ENCODE measurements at regions not wholly inside any gene's neighbourhood (a gene's known extent, or its start where the extent isn't known, plus 50 kb on each side); places are given as distances from the start of the nearest gene placed in this dataset.

GRCh38 chr10:113326160-113327111, 226.4 kb upstream of the HABP2 start:
- Histone ChIP-seq H3K4me3 (no peak overlapping the region), H3K36me3 (no peaks in the 10 kb centered on the region), H3K27me3 (replicated peaks) (no peaks in the 10 kb centered on the region), H3K9me3 (replicated peaks) (no peaks in the 10 kb centered on the region), H3K4me1 (replicated peaks) (peaks cover 43% of the 10 kb centered on the region), H3K27ac (peak overlapping the region; percentile 77)
- peak; percentile 87 to 90 for DNase-seq (ENCODE audit: low read depth in 1 of 2, low spot score in 2 of 2)

- no peak overlapping the region for H3K4me3 ChIP-seq
- peak in 1 of 2 experiments; percentile 57 for DNase-seq (ENCODE audit: low read depth in 1 of 2, low spot score in 2 of 2)
- H3K27me3 ChIP-seq (replicated peaks), result no peaks in the 10 kb centered on the region
- H3K9me3 ChIP-seq (replicated peaks), result no peaks in the 10 kb centered on the region
- H3K27ac ChIP-seq, result peak overlapping the region; percentile 5
- peaks cover 43% of the 10 kb centered on the region for H3K4me1 ChIP-seq (replicated peaks)
- H3K36me3 ChIP-seq, result no peaks in the 10 kb centered on the region
Observed at GRCh38 chr10:113329121-113329596, 223.7 kb upstream of the HABP2 start.

- Histone ChIP-seq H3K9me3 (replicated peaks) (no peaks in the 10 kb centered on the region), H3K27me3 (replicated peaks) (no peaks in the 10 kb centered on the region), H3K4me1 (replicated peaks) (peaks cover 22% of the 10 kb centered on the region), H3K27ac (no peak overlapping the region), H3K4me3 (no peak overlapping the region), H3K36me3 (no peaks in the 10 kb centered on the region)
- DNase-seq (ENCODE audit: low read depth in 1 of 2, low spot score in 2 of 2), result no peak
Observed at GRCh38 chr10:113331961-113332360, 220.9 kb upstream of the HABP2 start.

DNA sequence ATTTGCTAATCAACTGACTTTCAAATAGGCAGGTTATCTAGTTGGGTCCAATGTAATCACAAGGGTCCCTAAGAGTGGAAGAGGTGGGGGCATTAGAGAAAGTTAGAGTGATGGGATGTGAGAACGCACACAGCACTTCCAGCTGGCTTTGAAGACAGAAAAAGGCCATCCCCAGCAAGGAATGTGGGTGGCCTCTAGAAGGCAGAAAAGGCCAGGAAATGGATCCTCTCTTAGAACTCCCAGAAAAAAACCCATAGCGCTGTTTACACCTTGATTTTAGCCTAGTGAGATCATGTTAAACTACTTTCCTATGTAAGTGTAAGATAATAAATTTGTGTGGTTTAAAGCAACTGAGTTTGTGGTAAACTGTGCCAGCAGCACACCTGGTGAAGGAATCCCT, 219.5 kb upstream of the HABP2 start:
- H3K9me3 ChIP-seq (replicated peaks), result no peaks in the 10 kb centered on the region
- no peaks in the 10 kb centered on the region for H3K27me3 ChIP-seq (replicated peaks)
- peaks cover 15% of the 10 kb centered on the region for H3K4me1 ChIP-seq (replicated peaks)
- no peak overlapping the region for H3K27ac ChIP-seq
- H3K4me3 ChIP-seq, result no peak overlapping the region
- no peak for DNase-seq (ENCODE audit: low read depth in 1 of 2, low spot score in 2 of 2)
- no peaks in the 10 kb centered on the region for H3K36me3 ChIP-seq

- Histone ChIP-seq H3K4me3 (no peak overlapping the region), H3K9me3 (replicated peaks) (no peaks in the 10 kb centered on the region), H3K4me1 (replicated peaks) (no peaks in the 10 kb centered on the region), H3K36me3 (no peaks in the 10 kb centered on the region), H3K27me3 (replicated peaks) (no peaks in the 10 kb centered on the region), H3K27ac (no peak overlapping the region)
- DNase-seq (ENCODE audit: low read depth in 1 of 2, low spot score in 2 of 2), result no peak
Observed at GRCh38 chr10:113335592-113335991, 217.3 kb upstream of the HABP2 start.

DNA sequence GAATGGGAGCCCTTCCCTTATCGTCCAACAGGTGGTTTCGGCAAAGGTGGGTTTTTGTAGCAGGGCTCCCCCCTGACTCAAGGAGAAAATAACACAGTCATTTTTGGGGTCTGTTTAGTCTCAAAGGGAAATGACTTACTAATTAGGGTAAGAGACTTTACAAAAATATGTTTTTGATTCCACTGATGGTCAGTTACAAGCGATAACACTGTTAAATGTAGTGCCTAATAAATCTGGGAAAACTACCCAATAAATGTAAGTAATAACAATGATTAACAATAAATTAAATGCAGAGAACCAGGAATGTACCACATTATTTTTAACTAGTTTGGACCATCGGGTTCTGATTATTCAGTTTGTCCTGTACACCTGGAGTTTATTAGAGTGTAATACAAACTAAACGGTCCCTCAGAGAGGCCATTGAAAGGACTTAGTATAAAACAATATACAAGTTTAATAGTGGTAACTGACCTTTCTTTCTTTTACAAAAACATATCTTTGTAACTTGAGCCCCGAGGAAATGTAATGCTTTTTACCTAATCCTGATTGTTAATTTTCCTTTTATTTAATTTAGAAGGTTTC, 216.2 kb upstream of the HABP2 start:
- no peaks in the 10 kb centered on the region for H3K4me1 ChIP-seq (replicated peaks)
- no peak overlapping the region for H3K27ac ChIP-seq
- no peak overlapping the region for H3K4me3 ChIP-seq
- no peak for DNase-seq (ENCODE audit: low read depth in 1 of 2, low spot score in 2 of 2)
- H3K36me3 ChIP-seq, result no peaks in the 10 kb centered on the region
- no peaks in the 10 kb centered on the region for H3K9me3 ChIP-seq (replicated peaks)
- no peaks in the 10 kb centered on the region for H3K27me3 ChIP-seq (replicated peaks)

GRCh38 chr10:113337142-113337541, 215.7 kb upstream of the HABP2 start:
- Histone ChIP-seq H3K36me3 (no peaks in the 10 kb centered on the region), H3K4me3 (no peak overlapping the region), H3K27ac (no peak overlapping the region), H3K27me3 (replicated peaks) (no peaks in the 10 kb centered on the region), H3K9me3 (replicated peaks) (no peaks in the 10 kb centered on the region), H3K4me1 (replicated peaks) (no peaks in the 10 kb centered on the region)
- no peak for DNase-seq (ENCODE audit: low read depth in 1 of 2, low spot score in 2 of 2)

DNA sequence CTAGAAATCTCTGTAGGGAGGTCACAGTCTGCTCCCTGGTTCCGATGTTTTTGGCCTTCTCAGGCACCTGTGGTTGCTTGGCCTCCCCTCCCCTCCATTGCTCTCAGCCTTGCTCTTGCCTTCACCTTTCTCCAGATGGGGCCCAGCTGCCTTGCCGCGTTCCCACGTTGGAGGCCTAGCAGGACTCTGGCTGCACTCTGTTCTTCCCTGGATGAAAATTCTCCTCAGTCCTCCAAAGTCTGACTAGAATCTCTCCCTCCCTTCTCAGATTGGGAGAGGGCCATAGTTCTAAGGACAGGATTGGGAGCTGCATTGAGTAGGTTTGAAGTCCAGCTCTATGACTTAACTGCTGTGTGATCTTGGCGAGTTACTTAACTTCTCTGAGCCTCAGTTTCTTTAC, 213.7 kb upstream of the HABP2 start:
- Histone ChIP-seq H3K9me3 (replicated peaks) (no peaks in the 10 kb centered on the region), H3K27me3 (replicated peaks) (no peaks in the 10 kb centered on the region), H3K4me1 (replicated peaks) (no peaks in the 10 kb centered on the region), H3K27ac (no peak overlapping the region), H3K36me3 (no peaks in the 10 kb centered on the region), H3K4me3 (no peak overlapping the region)
- DNase-seq (ENCODE audit: low read depth in 1 of 2, low spot score in 2 of 2), result no peak

GRCh38 chr10:113340282-113340681, 212.6 kb upstream of the HABP2 start:
- H3K27me3 ChIP-seq (replicated peaks), result no peaks in the 10 kb centered on the region
- no peak for DNase-seq (ENCODE audit: low read depth in 1 of 2, low spot score in 2 of 2)

DNA sequence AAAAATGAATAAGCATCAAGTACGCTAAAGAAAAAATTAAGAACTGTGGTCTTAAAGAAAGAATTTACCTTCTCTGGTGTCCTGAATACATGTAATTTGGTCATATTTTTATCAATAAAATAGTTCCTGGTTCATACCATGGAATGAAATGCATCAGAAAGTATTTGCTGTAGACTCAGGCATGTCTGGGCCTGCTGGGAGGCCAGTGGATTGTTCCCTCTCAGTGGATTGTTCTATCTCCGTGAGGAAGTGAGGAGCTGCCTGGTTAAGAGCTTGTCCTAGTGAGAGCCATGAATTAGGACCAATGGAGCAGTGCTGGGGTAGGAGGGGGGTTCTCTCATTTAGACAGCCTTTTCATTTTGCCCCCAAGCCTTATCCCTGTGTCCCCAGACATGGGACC, 211.7 kb upstream of the HABP2 start:
- DNase-seq (ENCODE audit: low read depth in 1 of 2, low spot score in 2 of 2), result no peak
- no peaks in the 10 kb centered on the region for H3K9me3 ChIP-seq (replicated peaks)
- H3K27ac ChIP-seq, result no peak overlapping the region
- no peaks in the 10 kb centered on the region for H3K4me1 ChIP-seq (replicated peaks)
- H3K4me3 ChIP-seq, result no peak overlapping the region
- H3K36me3 ChIP-seq, result no peaks in the 10 kb centered on the region
- H3K27me3 ChIP-seq (replicated peaks), result no peaks in the 10 kb centered on the region

More at GRCh38 chr10:113340282-113340681, 212.6 kb upstream of the HABP2 start:
- Histone ChIP-seq H3K9me3 (replicated peaks) (no peaks in the 10 kb centered on the region), H3K27ac (no peak overlapping the region), H3K4me3 (no peak overlapping the region), H3K36me3 (no peaks in the 10 kb centered on the region), H3K4me1 (replicated peaks) (no peaks in the 10 kb centered on the region)

- Histone ChIP-seq H3K27ac (no peak overlapping the region), H3K36me3 (no peaks in the 10 kb centered on the region), H3K27me3 (replicated peaks) (no peaks in the 10 kb centered on the region), H3K4me1 (replicated peaks) (no peaks in the 10 kb centered on the region), H3K9me3 (replicated peaks) (no peaks in the 10 kb centered on the region), H3K4me3 (no peak overlapping the region)
- DNase-seq (ENCODE audit: low read depth in 1 of 2, low spot score in 2 of 2), result no peak
Observed at GRCh38 chr10:113345826-113346624, 206.8 kb upstream of the HABP2 start.

GRCh38 chr10:113347508-113347907, 205.3 kb upstream of the HABP2 start:
- Histone ChIP-seq H3K9me3 (replicated peaks) (no peaks in the 10 kb centered on the region), H3K36me3 (no peaks in the 10 kb centered on the region), H3K4me1 (replicated peaks) (no peaks in the 10 kb centered on the region), H3K27me3 (replicated peaks) (no peaks in the 10 kb centered on the region), H3K27ac (no peak overlapping the region), H3K4me3 (no peak overlapping the region)
- DNase-seq (ENCODE audit: low read depth in 1 of 2, low spot score in 2 of 2), result no peak

DNA sequence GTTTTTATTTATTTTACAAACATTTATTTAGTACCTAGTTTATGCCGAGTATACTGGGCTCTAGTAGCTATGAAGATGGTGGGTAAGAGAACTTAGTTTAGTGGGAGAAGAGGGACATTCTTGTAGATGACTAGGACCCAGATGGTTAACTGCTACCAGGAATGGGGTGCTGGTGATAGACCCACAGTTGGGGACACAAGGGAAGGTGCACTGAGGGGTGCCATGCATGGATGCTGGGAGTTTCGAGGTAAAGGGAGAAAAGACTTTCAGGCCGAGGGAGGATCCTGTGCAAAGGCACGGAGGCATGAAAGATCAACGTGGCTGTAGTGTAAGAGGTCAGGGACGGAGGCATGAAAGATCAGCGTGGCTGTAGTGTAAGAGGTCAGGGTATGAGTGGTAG, 204.2 kb upstream of the HABP2 start:
- DNase-seq (ENCODE audit: low read depth in 1 of 2, low spot score in 2 of 2), result no peak
- Histone ChIP-seq H3K4me1 (replicated peaks) (no peaks in the 10 kb centered on the region), H3K9me3 (replicated peaks) (no peaks in the 10 kb centered on the region), H3K36me3 (no peaks in the 10 kb centered on the region), H3K27me3 (replicated peaks) (no peaks in the 10 kb centered on the region), H3K4me3 (no peak overlapping the region), H3K27ac (no peak overlapping the region)

All from SJSA1 (cell line).